GM06990 (cell line): ENCODE measurements at regions not wholly inside any gene's neighbourhood (a gene's known extent, or its start where the extent isn't known, plus 50 kb on each side); places are given as distances from the start of the nearest gene placed in this dataset.
"Not testable (repeated sequence)": the region's sequence is repeated elsewhere in the genome, so short reads cannot be mapped to it uniquely, and the experiment has no call there.

Source experiments
- DNase-seq: peaks from one replicate; pipeline ENCODE4 v3.0.0-alpha.2; 2011; ENCODE audit not compliant: insufficient read length; ENCODE audit errors: extremely low read depth
- H3K27me3 ChIP-seq: replicated peaks from 2 replicates; pipeline ENCODE4 v1.6.0; 2011; ENCODE audit warnings: low read length; ENCODE audit not compliant: control insufficient read depth, insufficient read depth
- H3K36me3 ChIP-seq: 2 replicates; pipeline ENCODE4 v1.5.1; 2011; ENCODE audit warnings: low read length; ENCODE audit not compliant: control insufficient read depth, insufficient read depth
- H3K4me3 ChIP-seq: replicated peaks from 2 replicates; pipeline ENCODE4 v1.5.1; 2011; ENCODE audit warnings: low read depth, mild to moderate bottlenecking, control low read depth, low read length
- TF ChIP-seq, protein P1 (sequence below): IDR thresholded peaks from 2 replicates; pipeline ENCODE4 v1.5.1; 2011; ENCODE audit warnings: low read length, control low read depth, mild to moderate bottlenecking, inconsistent platforms; ENCODE audit not compliant: insufficient read depth, poor library complexity, severe bottlenecking

DNA sequence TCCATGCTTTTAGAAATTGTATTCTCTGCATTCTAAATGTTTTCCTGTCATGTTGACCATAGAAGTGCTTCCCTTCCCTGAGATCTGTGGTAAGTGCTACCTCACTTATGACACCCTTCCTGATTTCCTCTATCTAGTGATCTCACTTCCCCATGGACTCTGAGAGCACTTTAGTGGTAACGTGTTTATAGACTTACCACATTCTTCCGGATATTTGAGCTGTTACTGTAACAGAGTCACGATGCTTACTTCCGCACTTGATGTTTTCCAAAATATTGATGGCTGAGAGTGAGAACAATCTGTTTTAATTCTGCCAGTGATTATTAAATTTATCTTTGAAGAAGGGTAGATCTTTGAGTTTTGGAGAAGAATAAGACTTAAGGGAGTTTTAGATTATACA is 60.1 kb upstream of the NAMPT start:
- Histone ChIP-seq H3K27me3 (no peaks in the 10 kb centered on the region), H3K36me3 (no peaks in the 10 kb centered on the region), H3K4me3 (no peak overlapping the region)
- DNase-seq: no peak
- TF ChIP-seq, protein P1, sequence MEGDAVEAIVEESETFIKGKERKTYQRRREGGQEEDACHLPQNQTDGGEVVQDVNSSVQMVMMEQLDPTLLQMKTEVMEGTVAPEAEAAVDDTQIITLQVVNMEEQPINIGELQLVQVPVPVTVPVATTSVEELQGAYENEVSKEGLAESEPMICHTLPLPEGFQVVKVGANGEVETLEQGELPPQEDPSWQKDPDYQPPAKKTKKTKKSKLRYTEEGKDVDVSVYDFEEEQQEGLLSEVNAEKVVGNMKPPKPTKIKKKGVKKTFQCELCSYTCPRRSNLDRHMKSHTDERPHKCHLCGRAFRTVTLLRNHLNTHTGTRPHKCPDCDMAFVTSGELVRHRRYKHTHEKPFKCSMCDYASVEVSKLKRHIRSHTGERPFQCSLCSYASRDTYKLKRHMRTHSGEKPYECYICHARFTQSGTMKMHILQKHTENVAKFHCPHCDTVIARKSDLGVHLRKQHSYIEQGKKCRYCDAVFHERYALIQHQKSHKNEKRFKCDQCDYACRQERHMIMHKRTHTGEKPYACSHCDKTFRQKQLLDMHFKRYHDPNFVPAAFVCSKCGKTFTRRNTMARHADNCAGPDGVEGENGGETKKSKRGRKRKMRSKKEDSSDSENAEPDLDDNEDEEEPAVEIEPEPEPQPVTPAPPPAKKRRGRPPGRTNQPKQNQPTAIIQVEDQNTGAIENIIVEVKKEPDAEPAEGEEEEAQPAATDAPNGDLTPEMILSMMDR: no peak

DNA sequence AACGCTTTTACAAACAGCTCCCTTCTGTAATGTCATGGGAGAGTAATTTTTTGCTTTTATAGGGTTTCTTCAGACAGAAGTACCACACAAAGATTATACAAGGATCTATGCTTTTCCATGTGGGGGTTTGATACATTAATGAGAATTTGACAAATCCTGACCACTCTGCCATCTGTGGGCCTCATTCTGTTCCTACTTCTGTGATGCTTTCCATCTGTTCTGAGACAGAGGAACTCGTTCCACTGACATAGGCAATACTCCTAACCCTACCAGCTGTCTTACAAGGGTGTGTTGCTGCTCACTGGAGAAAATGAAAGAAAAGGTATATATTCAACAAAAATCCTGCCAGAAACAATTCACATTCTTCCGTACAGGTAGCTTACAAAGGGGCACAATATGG is 59.4 kb upstream of the NAMPT start:
- TF ChIP-seq, protein P1: no peak
- Histone ChIP-seq H3K27me3 (no peaks in the 10 kb centered on the region), H3K4me3 (no peak overlapping the region), H3K36me3 (no peaks in the 10 kb centered on the region)
- no peak for DNase-seq

DNA sequence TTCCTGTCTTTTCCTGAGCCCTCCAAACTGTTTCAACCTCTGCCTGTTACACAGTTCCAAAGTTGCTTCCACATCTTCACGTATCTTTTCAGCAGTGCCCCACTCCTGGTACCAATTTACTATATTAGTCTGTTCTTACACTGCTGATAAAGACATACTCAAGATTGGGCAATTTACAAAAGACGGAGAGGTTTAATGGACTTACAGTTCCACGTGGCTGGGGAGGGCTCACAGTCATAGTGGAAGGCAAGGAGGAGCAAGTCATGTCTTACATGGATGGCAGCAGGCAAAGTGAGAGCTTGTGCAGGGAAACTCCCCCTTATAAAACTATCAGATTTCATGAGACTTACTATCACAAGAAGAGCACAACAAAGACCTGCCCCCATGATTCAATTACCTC is 57.3 kb upstream of the NAMPT start:
- H3K4me3 ChIP-seq, H3K36me3 ChIP-seq, H3K27me3 ChIP-seq, DNase-seq: not testable (repeated sequence)

DNA sequence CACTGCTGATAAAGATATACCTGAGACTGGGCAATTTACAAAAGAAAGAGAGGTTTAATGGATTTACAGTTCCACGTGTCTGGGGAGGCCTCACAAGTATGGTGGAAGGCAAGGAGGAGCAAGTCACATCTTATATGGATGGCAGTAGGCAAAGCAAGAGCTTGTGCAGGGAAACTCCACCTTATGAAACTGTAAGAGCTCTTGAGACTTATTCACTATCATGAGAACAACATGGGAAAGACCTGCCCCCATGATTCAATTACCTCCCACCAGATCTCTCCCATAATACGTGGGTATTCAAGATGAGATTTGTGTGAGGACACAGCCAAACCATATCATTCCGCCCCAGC is 55.4 kb upstream of the NAMPT start:
- not testable (repeated sequence) for H3K4me3 ChIP-seq, H3K27me3 ChIP-seq, H3K36me3 ChIP-seq, DNase-seq

DNA sequence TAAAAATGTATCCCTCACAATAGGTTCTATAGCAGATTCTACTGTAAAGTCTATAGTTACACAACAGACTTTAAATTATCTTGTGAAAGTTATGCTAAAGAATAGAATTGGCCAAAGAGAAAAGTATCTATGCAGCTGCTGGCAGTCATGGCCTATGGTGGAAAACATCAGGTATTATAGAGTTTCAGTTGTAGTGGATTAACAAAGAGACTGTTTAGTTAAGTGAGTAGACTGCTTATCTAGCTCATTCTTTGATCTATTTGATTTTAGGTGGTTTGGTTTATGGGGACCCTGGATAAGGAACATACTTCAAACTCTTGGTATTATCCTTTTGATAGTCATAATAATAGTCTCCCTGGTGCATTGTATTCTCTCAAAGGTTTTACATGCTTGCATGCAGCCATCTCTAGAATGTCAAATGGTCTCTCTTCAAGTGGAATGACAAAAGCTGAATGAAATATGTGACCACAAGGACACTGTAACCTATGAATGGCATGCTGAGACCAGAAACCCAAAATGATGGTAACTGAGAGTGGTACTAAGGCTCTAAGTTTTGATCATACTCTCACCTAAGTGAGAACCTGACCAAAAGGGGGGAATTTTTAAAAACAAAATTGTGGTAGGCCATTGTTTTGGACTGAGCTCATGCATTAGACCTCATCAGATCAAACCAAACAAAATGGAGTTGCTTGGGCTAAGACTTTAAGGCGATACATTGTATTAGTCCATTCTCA is 54.9 kb upstream of the NAMPT start:
- H3K27me3 ChIP-seq: no peaks in the 10 kb centered on the region
- TF ChIP-seq, protein P1: no peak

DNA sequence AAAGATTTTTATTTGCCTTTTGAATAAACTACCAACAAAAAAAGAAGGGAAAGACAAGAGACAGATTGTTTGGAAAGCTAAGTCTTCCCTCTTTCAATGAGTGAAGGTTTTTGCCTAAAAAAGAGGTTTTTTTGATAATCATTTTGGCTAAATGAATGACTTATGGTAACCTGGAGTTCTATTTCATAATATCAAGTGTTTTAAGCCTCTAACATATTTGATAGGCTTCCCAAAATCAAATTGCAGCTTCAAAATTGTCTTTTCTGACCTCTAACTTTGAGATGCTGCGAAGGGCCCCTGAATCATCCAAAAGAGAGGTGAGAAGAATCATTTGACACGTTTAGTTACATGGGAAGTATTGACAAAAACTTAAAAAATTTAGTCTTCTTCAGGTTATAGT is 53.0 kb upstream of the NAMPT start:
- Histone ChIP-seq H3K36me3 (no peaks in the 10 kb centered on the region), H3K4me3 (no peak overlapping the region), H3K27me3 (no peaks in the 10 kb centered on the region)
- DNase-seq: no peak
- TF ChIP-seq, protein P1: no peak

More for the DNA sequence above, 54.9 kb upstream of the NAMPT start:
- no peaks in the 10 kb centered on the region for H3K36me3 ChIP-seq
- DNase-seq: no peak
- no peak overlapping the region for H3K4me3 ChIP-seq

DNA sequence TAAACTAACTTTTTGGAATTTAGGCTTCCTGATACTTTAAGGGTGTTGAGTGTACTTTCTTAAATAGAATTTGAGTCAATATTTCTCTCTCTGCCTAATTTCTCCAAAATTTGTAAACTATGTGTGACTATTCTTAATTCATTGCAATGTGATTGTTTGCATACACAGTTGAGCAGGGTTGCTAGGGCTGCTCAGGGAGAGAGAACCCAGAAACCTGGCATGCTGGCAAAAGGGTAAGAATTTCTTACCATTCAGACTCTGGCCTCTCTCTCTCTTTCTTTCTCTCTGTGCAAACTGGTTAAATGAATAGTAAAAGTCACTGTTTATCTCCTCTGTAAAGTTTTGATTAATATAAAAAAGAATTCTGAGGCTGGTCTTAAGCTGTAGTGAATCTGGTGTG is 51.0 kb upstream of the NAMPT start:
- DNase-seq: no peak
- Histone ChIP-seq H3K4me3 (no peak overlapping the region), H3K27me3 (no peaks in the 10 kb centered on the region), H3K36me3 (no peaks in the 10 kb centered on the region)
- TF ChIP-seq, protein P1: no peak
